Stomach (tissue), 4 donors: ENCODE measurements at regions not wholly inside any gene's neighbourhood (a gene's known extent, or its start where the extent isn't known, plus 50 kb on each side); places are given as distances from the start of the nearest gene placed in this dataset.

Experiments used
- CTCF ChIP-seq, 7 experiments: fragments of 450-650 bp in 4 of 7; fragments of 200-600 bp in 3 of 7; sonication (generic) in 3 of 7; IDR thresholded peaks; one replicate each; pipeline ENCODE4 v1.5.1; 2016 to 2019; ENCODE audit warnings: antibody characterized with exemption in 7 of 7, control low read depth in 2 of 7, mild to moderate bottlenecking in 1 of 7
- EP300 ChIP-seq: sonication (generic); formaldehyde crosslinking; IDR thresholded peaks from one replicate; pipeline ENCODE4 v1.6.1; 2017; ENCODE audit warnings: antibody characterized with exemption
- POLR2A ChIP-seq, 4 donors: fragments of 450-650 bp; IDR thresholded peaks; one replicate each; pipeline ENCODE4 v1.6.1; 2016; ENCODE audit warnings: antibody characterized with exemption in 4 of 4, control low read depth in 2 of 4, mild to moderate bottlenecking in 1 of 4, moderate library complexity in 1 of 4

GRCh38 chr10:4395731-4396130, 430.3 kb upstream of the AKR1E2 start:
- TF ChIP-seq CTCF (IDR thresholded peaks at IDR 0.05), result no peak
- no peak for TF ChIP-seq EP300
- no peak for TF ChIP-seq POLR2A (IDR thresholded peaks at IDR 0.05)
